GM19023 (cell line): ENCODE measurements at regions not wholly inside any gene's neighbourhood (a gene's known extent, or its start where the extent isn't known, plus 50 kb on each side); places are given as distances from the start of the nearest gene placed in this dataset.
A peak's percentile ranks its signal among the peaks of the same experiment; 100 is the strongest.
"Not testable (repeated sequence)": the region's sequence is repeated elsewhere in the genome, so short reads cannot be mapped to it uniquely, and the experiment has no call there.

Source experiments
- ATAC-seq: cut with Tn5 transposase; IDR thresholded peaks from one replicate; pipeline ENCODE4 v1.9.1; 2021; ENCODE audit warnings: mild to moderate bottlenecking, moderate library complexity; ENCODE audit not compliant: unreplicated experiment

DNA sequence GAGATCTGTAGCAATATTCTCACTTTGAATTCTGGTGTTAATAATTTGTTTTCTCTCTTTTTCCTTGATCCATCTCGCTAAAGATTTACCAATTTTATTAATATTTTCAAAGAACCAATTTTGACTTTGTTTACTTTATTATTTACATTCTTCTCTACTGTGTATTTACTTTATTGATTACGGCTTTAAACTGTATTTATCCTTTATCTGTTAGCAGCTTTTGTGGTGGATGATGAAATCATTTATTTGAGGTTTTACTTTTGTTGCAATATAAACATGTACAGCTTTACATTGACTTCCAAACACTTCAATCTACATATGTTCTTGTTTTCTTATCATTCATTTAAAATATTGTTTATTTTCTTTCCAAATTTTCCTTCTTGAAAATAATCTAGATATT lies 719.9 kb downstream of the ADCYAP1 start:
- no peak for ATAC-seq

DNA sequence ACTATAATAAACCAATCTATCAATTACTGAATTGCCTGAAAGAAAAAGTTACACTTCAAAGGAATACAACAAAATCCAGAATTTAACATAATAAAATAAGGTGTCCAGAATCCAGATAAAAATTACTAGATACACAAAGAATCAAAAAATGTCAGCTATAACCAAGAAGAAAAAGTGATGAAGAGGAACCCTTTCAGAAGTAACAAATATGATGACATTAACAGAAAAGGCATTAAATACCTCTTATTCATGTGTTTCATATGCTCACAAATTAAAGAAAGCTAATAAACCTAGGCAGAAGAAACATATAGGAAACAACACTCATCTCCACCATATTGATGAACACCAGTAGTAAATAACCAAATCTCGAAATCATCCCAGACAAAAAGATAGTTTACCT lies 722.8 kb downstream of the ADCYAP1 start:
- ATAC-seq, result no peak

DNA sequence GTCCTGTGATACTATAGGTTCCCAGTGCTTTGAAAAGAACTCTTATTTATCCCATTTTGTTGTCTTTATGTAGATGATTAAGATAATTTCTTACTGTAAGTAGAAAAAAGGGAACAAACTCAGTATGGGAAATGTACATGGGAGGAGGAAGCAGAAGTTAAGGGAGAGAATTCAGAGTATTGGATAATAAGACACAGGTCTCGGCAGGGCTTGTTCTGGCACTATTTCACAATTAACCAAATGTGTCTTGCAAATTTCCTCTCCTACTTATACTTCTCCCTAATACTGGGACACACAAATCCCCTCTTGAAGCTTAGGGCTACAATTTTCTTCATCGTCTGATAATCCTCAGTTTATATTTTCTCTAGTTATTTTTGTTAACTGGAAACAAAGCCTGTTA lies 744.0 kb downstream of the ADCYAP1 start:
- no peak for ATAC-seq

DNA sequence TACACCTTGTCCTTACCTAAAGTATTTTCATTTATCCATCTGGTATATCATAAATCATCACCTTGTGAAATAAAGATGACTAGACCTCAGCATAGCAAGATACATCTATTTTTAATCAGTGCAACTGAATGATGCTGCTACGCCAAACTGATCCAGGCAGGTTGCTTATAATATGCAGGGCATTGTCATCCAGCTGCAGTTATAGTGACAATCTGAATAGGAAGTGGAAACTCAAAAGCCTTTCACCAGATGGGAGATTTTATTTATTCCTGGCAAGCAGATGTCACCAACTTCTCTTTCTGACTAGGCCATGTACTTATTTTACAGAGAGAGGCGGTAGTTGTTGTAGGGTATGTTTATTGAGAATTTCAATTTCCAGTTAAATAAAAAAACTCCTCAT lies 747.3 kb downstream of the ADCYAP1 start:
- no peak for ATAC-seq

DNA sequence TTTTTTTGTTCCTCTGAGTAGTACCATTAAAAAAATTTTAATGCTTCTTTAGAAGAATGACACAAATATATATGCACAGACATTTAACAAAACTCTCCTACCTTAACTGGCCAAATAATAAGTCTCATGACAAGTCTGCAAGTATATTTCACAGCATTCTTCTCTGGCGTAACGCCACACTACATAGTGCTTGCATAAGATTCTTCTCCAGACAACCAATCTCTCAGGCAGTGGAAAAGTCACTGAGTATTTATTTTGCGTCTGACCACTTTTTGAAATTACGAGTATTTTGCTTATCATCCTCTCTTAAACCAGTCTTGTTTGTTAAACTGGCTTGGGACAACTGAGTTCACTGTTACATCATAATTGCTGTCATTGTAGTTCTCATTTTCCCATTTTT lies 749.2 kb downstream of the ADCYAP1 start:
- ATAC-seq, result no peak

DNA sequence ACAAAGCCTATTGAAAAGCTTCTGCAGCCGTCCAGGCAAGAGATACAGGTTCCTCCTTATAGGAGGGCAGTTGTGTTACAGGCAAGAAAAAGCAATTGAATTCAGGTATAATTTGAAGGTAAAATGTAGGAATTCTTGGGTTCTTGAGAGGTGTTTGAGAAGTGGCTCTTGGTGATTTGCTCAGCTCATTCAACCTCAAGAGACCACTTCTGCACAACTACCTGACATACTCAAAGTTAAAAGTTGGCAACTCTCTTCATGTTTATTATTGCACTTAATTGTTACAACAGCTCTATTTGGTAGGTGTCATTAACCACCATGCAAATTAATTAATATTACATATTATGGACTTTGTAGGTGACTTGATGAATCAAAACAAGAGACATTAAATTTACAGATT lies 753.2 kb downstream of the ADCYAP1 start:
- no peak for ATAC-seq

DNA sequence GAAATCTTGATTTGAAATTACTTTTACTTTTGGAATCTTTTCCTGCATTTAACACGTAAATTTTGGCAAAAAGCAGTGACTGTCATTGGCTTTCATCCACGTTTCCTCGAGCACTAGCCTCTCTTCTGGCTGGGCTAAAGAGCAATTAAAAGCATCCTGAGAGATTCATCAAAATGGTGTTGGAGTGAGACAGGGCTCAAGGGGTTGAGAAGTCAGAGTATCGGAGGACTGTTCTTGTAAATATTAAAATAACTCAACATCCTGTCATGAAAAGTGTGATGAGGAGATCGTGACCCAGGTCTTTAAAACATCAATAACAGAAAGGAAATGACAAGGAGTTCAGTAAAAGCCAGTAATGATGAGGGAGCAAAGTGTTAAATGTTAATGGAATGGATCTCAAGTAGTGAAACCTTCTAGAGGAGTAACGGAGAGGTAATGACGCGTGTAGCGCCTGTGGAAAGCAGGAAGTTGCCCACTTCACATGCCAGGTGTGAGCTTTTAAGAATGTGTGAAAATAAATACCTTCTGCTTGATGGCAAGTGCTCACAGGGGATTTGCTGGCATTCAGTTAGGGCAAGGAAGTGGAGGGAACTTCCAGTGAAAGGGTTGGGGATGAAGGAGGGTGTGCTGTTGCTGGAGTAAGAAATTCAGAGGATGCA lies 754.4 kb downstream of the ADCYAP1 start:
- no peak for ATAC-seq

DNA sequence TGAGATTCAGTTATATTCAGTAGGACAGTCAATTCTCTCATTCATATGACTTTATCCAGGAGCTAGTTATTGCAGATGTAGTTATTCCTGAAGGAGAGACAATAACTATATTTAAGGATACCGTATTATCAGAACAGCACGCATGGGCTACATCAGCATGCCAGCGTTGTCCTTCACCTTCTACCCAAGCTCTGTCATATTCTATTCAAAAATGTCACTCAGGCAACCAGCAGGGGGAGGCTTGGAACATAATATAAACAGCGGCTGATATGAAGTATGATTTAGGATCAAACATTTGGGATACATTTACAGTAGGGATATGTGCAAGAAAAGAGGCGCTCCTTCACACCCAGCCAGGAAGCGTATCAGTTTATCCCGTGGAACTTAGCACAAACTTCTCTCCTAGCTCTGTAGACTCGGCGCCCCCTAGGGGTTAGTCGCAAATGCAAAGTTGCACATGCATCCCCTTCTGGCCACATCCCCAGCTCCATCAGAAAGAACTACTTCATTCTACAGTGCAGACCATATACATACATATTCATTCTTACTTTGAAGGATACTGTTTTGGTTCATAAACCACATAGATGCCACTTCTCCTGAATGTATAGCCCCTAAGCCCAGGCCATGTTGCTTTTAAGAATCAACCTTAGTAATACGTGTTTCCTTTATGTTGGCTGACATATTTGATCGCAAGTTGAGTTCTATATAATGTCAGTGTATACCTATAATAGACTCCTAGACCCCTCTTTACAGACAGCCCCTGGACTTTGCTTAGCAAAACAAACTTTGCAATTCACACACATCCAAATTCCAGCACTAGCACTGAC lies 759.4 kb downstream of the ADCYAP1 start:
- ATAC-seq, result peak; percentile 84

DNA sequence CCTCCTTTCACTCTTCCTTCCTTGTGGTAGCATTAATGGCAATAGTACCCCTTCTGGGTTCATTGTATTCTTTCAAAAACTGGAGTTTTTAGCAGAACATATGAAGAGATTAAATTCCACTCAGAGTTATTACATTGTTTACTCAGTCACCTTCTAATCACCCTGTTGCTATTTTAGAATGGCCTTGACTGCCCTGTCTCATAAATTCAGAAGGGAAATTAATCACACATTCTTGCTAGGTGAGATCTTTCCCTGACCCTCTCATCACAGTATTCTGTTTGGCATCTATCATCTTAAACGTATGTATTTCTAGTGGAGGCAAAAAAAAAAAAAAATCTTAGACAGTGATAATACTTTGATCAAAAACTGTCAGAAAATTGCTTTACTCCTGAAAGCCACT lies 760.4 kb downstream of the ADCYAP1 start:
- no peak for ATAC-seq

DNA sequence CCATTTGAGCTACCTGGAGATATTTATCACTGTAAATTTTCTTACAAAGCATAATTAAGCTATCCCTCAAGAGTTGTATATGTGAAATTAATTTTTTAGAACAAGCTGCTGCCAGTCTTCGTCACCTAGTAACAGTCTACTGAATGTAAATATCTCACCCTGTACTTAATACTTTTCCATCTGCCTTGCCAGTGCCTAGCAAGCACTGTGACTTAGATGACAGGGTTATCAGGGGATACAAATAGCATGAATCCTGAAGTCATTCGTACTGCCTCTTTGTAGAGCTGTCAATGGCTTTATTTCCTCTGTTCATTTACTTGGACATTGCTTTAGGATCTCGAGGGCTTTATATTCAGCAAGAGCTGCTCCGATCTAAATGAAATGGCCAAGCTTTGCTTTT lies 763.6 kb downstream of the ADCYAP1 start:
- ATAC-seq, result no peak

DNA sequence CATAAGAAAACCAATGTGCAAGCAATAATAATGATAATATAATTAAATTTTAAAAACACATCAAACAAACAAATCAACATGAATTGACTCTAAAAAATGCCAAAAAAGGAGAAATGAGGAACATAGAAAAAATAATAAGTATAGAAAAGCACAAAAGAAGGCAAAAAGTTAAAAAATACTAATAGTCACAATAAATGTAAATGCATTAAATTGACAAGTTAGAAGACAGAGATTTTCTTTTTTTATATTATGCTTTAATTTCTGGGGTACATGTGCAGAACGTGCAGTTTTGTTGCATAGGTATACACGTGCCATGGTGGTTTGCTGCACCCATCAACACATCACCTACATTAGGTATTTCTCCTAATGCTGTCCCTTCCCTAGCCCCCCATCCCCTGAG lies 767.0 kb downstream of the ADCYAP1 start:
- not testable (repeated sequence) for ATAC-seq

DNA sequence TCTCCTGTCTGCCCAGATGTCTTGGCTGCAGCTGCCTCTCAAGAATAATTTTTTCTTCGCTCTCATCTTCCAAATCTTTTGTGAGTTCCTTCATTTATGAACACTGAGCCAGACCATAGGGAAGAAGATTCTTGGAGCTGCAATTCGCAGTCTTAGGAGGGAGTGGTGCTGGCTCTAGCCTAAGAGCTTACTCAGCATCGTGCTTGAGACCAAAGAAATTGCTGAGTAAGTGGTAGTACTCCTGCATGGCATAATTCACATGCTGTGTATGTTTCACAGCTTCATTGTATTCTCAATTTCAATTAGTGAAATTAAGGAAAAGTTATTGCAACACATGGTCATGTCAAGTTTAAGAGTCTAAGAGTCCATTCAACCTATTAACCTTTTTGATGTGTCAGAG lies 771.7 kb downstream of the ADCYAP1 start:
- no peak for ATAC-seq

DNA sequence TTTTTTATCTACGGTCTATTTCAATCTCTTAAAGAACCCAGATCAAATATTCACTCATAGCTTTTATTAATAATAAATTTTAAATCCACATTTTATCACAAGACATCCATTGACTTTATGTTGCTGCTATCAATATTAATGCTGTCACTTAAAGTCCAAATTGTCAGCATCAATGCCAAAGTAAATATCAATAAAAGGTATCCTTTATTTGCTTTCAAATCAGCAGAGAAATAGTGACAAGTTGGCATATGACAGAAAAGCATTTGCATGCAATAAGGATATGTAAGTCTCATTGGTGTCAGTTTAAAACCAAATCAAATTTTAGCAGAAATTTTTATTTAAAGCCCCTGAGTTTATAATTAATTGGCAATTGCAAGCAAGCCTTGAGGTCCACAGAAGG lies 775.4 kb downstream of the ADCYAP1 start:
- no peak for ATAC-seq

DNA sequence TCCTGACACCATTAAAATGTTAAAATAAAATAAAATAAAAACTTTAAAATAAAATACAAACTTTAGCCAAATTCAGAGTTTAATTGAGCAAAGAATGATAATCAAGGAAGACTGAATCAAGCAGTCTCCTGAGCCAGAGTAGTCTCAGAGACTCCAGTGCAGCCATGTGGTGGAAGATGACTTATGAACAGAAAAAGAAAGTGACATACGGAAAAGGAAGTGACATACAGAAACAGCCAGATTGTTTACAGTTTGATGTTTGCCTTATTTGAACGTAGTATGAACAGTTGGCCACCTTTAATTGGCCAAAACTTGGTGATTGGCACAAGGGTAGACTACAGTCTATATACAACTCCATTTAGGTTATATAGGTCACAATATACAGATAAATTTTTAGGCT lies 787.2 kb downstream of the ADCYAP1 start:
- no peak for ATAC-seq

DNA sequence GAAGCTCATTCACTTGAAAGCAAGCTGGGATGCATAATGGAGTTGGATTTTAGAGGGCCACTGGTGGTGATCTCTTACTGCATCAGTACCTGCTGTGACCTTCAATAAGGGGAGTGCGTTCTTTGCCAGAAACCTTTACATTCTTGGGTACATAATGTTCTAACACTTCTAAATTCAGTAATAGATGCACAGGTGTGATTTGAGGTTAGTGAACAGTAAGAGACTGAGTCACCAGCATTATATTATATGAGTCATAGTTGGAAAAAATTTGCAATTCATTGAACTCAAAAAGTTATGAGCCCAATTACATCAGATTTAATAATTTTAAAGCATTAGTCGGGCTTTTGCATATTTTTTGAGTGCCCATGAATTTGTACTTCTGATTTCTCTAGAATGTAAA lies 803.3 kb downstream of the ADCYAP1 start:
- ATAC-seq, result no peak

DNA sequence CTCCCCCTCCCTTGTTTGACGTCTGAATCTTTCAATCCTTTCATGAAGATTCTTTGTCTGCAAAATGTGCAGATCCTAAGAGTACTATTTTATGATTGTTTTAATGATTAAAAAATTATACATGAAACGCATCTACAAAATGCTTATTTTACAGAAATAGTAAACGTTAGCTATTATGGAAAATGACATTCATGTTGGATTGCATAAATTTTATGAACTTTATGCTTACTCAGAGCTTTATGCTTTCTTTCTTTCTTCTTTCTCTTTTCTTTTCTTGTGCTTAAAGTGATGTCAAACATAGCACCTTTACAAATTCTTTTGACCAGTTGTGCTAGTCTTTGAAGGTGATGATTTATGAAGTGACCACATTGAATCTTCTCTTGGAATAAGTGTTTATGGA lies 805.4 kb downstream of the ADCYAP1 start:
- ATAC-seq, result no peak

DNA sequence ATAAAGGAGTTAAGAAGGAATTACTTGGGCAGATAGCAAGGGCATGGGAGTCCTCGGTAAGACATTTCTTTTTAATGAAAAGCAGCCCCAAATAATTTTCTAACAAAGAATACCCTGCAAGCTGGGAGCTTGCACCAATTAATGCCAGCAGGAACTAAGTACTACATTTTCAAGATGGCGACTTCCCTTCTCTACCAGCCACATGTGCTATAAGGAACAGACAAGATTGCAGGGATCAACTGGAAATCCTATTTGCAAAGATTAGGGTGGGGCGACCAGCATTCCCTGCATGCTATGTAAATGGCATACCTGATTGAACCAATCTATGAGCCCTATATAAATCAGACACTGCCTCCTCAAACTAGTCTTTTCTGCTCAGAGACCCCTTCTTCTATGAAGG lies 827.5 kb downstream of the ADCYAP1 start:
- no peak for ATAC-seq

DNA sequence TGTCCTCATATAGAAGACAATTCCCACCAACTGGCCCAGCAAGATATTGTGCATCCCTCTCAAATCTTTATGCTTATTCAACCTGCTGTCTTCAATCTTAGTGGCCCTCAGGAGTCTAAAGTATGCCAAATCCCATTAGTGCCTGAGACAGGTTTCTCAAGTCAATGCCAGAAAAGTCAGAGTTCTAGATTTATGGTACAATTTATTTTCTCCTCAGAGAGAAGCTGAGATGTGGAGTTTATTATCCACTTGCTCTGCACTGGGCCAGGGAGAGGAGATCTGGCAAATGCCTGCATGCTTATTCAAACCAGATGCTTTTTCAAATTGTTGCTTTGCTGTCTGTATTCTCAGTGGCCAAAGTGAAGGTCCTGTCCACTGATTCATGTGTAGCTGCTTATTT lies 825.2 kb downstream of the METTL4 start:
- ATAC-seq, result no peak

DNA sequence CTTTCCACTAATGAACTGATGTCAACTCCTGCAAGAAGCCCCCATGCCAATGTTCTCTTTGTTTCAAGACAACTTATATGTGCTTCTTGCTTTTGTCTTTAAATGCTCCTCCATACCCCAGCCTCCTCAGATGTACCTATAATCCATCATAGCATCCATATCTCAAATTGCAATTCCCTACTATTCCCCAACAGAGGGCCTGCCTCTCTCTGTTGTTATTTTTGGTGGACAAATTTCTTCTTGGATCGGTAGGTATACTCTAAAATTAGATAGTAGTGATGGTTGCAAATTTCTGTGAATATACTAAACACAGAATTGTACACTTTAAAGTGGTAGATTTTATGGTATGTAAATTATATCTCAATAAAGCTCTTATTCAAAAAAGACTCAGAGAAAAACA lies 820.1 kb downstream of the METTL4 start:
- no peak for ATAC-seq

DNA sequence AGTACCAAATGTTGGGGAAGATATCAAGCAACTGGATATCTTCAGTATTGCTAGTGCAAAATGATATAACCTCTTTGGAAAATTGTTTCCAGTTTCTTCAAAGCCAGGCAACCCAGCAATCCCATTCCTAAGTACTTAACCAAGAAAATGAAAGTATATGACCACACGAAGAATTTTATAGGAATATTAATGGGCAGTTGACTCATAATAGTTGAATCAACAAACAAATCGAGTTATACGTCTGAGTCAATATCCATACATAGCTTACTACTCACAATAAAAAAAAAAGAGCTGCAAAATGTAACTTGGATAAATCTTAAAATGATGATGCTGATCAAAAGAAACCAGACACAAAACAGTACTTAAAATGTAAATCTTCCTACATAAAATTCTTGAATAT lies 810.4 kb downstream of the METTL4 start:
- no peak for ATAC-seq

DNA sequence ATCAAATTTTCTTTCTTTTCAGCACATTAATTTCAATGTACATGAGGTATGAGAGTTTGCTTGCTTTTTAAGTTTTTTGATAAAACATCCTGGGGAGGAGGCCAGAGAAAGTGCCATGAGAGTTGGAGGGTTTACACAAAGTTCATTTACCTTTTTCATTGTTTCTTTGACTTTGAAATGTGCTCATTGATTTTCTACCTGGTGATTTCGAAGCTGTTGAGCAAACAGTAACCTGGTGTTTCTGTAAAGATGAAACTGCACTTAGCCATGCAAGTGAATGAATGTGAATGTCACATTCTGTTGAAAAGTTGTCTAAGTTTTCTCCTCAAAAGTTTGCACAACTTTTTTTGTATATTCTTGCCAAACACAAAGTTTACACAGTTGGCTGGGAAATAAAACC lies 797.0 kb downstream of the METTL4 start:
- ATAC-seq, result no peak

DNA sequence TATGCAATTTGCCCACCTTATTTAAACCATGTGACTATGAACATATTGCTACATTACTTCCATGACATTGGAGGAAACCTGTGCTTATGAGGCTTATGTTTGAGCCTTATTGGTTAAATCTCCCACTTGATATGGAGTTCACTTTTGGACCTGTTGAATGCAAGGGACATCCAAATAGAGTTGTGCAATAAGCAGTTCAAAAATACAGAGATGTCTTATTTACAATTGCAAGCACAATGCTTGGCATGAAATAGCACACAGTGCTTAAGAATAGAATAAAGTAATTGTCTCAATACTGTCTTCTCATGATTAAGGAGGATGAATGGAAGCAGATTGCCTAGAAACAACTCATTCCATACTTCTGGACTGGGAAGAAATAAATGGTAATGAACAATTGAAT lies 793.5 kb downstream of the METTL4 start:
- ATAC-seq, result no peak
